Transverse colon (tissue), 3 donors: ENCODE measurements at regions not wholly inside any gene's neighbourhood (a gene's known extent, or its start where the extent isn't known, plus 50 kb on each side); places are given as distances from the start of the nearest gene placed in this dataset.

ENCODE experiments used
- POLR2A ChIP-seq: fragments of 450-650 bp; IDR thresholded peaks from one replicate; pipeline ENCODE4 v1.6.1; 2016; ENCODE audit warnings: antibody characterized with exemption, mild to moderate bottlenecking, moderate library complexity
- TF ChIP-seq, protein P1 (sequence below), 5 experiments: fragments of 200-600 bp in 3 of 5; fragments of 450-650 bp in 2 of 5; sonication (generic) in 3 of 5; IDR thresholded peaks; 1 replicate in 2 of 5; 2 replicates in 3 of 5; pipeline ENCODE4 v1.5.1; 2016 to 2017; ENCODE audit warnings: antibody characterized with exemption in 5 of 5, inconsistent platforms in 3 of 5, mild to moderate bottlenecking in 2 of 5, moderate library complexity in 1 of 5

DNA sequence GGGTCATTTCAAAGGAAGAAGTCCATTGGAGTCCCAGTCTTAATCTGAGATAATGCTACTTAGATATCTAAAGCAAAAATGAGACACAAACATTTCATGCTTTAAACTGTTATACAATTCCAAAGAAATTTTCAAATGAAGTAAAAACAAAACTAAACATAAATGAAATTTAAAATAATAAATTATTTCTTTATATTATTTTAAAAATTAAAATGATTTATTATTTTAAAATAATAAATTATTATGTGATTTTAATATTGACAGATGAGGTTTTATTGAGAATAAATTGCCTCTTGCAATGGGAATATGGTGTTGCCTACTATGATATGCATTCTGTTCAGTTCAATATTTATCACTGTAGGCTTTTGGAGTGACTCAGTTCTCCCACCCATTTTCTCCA lies 93.7 kb upstream of the BACH2 start:
- TF ChIP-seq, protein P1, sequence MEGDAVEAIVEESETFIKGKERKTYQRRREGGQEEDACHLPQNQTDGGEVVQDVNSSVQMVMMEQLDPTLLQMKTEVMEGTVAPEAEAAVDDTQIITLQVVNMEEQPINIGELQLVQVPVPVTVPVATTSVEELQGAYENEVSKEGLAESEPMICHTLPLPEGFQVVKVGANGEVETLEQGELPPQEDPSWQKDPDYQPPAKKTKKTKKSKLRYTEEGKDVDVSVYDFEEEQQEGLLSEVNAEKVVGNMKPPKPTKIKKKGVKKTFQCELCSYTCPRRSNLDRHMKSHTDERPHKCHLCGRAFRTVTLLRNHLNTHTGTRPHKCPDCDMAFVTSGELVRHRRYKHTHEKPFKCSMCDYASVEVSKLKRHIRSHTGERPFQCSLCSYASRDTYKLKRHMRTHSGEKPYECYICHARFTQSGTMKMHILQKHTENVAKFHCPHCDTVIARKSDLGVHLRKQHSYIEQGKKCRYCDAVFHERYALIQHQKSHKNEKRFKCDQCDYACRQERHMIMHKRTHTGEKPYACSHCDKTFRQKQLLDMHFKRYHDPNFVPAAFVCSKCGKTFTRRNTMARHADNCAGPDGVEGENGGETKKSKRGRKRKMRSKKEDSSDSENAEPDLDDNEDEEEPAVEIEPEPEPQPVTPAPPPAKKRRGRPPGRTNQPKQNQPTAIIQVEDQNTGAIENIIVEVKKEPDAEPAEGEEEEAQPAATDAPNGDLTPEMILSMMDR (IDR thresholded peaks at IDR 0.05): no peak
- TF ChIP-seq POLR2A: no peak
